Mammary epithelial cell (primary cell): ENCODE measurements at regions not wholly inside any gene's neighbourhood (a gene's known extent, or its start where the extent isn't known, plus 50 kb on each side); places are given as distances from the start of the nearest gene placed in this dataset.

Experiments
- EZH2 ChIP-seq: IDR thresholded peaks from 2 replicates; pipeline ENCODE4 v1.6.1; 2012; ENCODE audit warnings: low read length, inconsistent platforms, borderline replicate concordance
- TF ChIP-seq, protein P1 (sequence below), 2 donors: IDR thresholded peaks in 1 of 2; conservative IDR thresholded peaks in 1 of 2; 2 replicates each; pipeline ENCODE4 v1.5.1; 2011 to 2012; ENCODE audit warnings: inconsistent platforms in 2 of 2, low read length in 2 of 2, mild to moderate bottlenecking in 2 of 2, control low read depth in 1 of 2, low read depth in 1 of 2; ENCODE audit not compliant: insufficient read depth in 1 of 2; ENCODE audit errors: extremely low read depth in 1 of 2

GRCh38 chr4:137390707-137391106 is 141.6 kb downstream of the PCDH18 start:
- TF ChIP-seq, protein P1, sequence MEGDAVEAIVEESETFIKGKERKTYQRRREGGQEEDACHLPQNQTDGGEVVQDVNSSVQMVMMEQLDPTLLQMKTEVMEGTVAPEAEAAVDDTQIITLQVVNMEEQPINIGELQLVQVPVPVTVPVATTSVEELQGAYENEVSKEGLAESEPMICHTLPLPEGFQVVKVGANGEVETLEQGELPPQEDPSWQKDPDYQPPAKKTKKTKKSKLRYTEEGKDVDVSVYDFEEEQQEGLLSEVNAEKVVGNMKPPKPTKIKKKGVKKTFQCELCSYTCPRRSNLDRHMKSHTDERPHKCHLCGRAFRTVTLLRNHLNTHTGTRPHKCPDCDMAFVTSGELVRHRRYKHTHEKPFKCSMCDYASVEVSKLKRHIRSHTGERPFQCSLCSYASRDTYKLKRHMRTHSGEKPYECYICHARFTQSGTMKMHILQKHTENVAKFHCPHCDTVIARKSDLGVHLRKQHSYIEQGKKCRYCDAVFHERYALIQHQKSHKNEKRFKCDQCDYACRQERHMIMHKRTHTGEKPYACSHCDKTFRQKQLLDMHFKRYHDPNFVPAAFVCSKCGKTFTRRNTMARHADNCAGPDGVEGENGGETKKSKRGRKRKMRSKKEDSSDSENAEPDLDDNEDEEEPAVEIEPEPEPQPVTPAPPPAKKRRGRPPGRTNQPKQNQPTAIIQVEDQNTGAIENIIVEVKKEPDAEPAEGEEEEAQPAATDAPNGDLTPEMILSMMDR (conservative IDR thresholded peaks at IDR 0.05 in 1 of 2, IDR thresholded peaks at IDR 0.05 in 1 of 2; ENCODE audit: extremely low read depth in 1 of 2, insufficient read depth in 1 of 2, low read depth in 1 of 2, low read length in 2 of 2) = no peak
- TF ChIP-seq EZH2 = no peak
